HepG2 (cell line): ENCODE measurements at regions not wholly inside any gene's neighbourhood (a gene's known extent, or its start where the extent isn't known, plus 50 kb on each side); places are given as distances from the start of the nearest gene placed in this dataset.

Source experiments
- ATAC-seq: fragments of 200-7000 bp; cut with Tn5 transposase; 3 replicates; pipeline ENCODE4 v1.9.1; 2020; ENCODE audit warnings: mild to moderate bottlenecking, moderate library complexity
- BruUV-seq: library from RNA; stranded (reverse); fragments of 400-500 nt; replicated peaks from 2 replicates; lab custom pipeline; 2021; lab: Mats Ljungman, UMichigan
- CTCF ChIA-PET: fragments of 300-600 bp; formaldehyde crosslinking; extraction: SDS; loops from one replicate; lab custom pipeline; 2021; ENCODE audit warnings: low total read pairs, inconsistent platforms, low intra/inter-chr PET ratio; lab: Yijun Ruan, JAX
- POLR2A ChIA-PET: fragments of 350-600 bp; sonication (Branson Sonifier 250); formaldehyde crosslinking; loops from one replicate; lab custom pipeline; 2020; ENCODE audit warnings: antibody characterized with exemption, inconsistent platforms; lab: Yijun Ruan, JAX
- DNase-seq: peaks from one replicate; pipeline ENCODE4 v3.0.0-alpha.2; 2015; ENCODE audit warnings: low spot score
- FAIRE-seq: peaks from 3 replicates; lab custom pipeline; 2011; peaks lifted over from hg19 to GRCh38; lab: Jason Lieb, UNC
- H2AFZ ChIP-seq: one replicate; pipeline ENCODE4 v1.6.1; 2011; ENCODE audit warnings: low read length, inconsistent platforms
- H3K27ac ChIP-seq: fragments of 300-600 bp; 3 replicates; pipeline ENCODE4 v1.8.0; 2011; ENCODE audit warnings: mixed run types, mild to moderate bottlenecking, mixed read lengths, low read length, inconsistent platforms; ENCODE audit not compliant: insufficient read depth; ENCODE audit errors: extremely low read length
- H3K27me3 ChIP-seq, 2 experiments: fragments of 200-600 bp in 1 of 2; 2 replicates in 1 of 2; 3 replicates in 1 of 2; pipeline versions ENCODE4 v1.6.0 to v1.8.0; 2011; ENCODE audit warnings: low read length in 2 of 2, mild to moderate bottlenecking in 2 of 2, moderate library complexity in 2 of 2, inconsistent platforms in 1 of 2; ENCODE audit not compliant: insufficient read depth in 2 of 2, control insufficient read depth in 1 of 2
- H3K36me3 ChIP-seq, 2 experiments: fragments of 200-600 bp in 1 of 2; replicated peaks in 1 of 2; 2 replicates in 1 of 2; 3 replicates in 1 of 2; pipeline versions ENCODE4 v1.5.1 to v1.8.0; 2011; ENCODE audit warnings: low read length in 2 of 2, inconsistent platforms in 1 of 2; ENCODE audit not compliant: insufficient read depth in 2 of 2, control insufficient read depth in 1 of 2
- H3K4me1 ChIP-seq: 2 replicates; pipeline ENCODE4 v1.5.1; 2012; ENCODE audit warnings: low read length, inconsistent platforms; ENCODE audit not compliant: insufficient read depth
- H3K4me2 ChIP-seq: 2 replicates; pipeline ENCODE4 v1.6.0; 2011; ENCODE audit warnings: low read depth, low read length, inconsistent platforms
- H3K4me3 ChIP-seq, 3 experiments: fragments of 200-600 bp in 1 of 3; sonication (generic), shearing (Covaris generic) in 1 of 3; replicated peaks in 1 of 3; 2 replicates each; pipeline ENCODE4 v1.5.1; 2011 to 2016; ENCODE audit warnings: low read length in 3 of 3, inconsistent platforms in 2 of 3, low read depth in 2 of 3, mild to moderate bottlenecking in 2 of 3, control low read depth in 1 of 3, mixed read lengths in 1 of 3; ENCODE audit not compliant: insufficient read depth in 1 of 3
- H3K79me2 ChIP-seq: one replicate; pipeline ENCODE4 v1.6.1; 2011; ENCODE audit warnings: low read length, inconsistent platforms; ENCODE audit not compliant: insufficient read depth
- H3K9ac ChIP-seq: 2 replicates; pipeline ENCODE4 v1.6.0; 2011; ENCODE audit warnings: mild to moderate bottlenecking, low read depth, low read length, inconsistent platforms; ENCODE audit not compliant: insufficient read depth
- H3K9me3 ChIP-seq: 2 replicates; pipeline ENCODE4 v1.5.1; 2012; ENCODE audit warnings: mild to moderate bottlenecking, low read length
- H4K20me1 ChIP-seq: 2 replicates; pipeline ENCODE4 v1.6.0; 2011; ENCODE audit warnings: inconsistent platforms, mild to moderate bottlenecking, low read length, moderate library complexity; ENCODE audit not compliant: insufficient read depth
- ATRX ChIP-seq: sonication (generic); formaldehyde crosslinking; IDR thresholded peaks from 2 replicates; pipeline ENCODE4 v1.4.0; 2020; ENCODE audit warnings: missing genetic modification reagents, borderline replicate concordance
- ELF3 ChIP-seq: IDR thresholded peaks from 2 replicates; pipeline ENCODE4 v1.6.1; 2016; ENCODE audit warnings: missing genetic modification reagents, missing compliant biosample characterization
- FOXM1 ChIP-seq: sonication (generic); formaldehyde crosslinking; IDR thresholded peaks from 2 replicates; pipeline ENCODE4 v1.5.0; 2020; ENCODE audit warnings: missing genetic modification reagents
- HNF4A ChIP-seq: sonication (generic); formaldehyde crosslinking; IDR thresholded peaks from 2 replicates; pipeline ENCODE4 v1.4.0; 2020; ENCODE audit warnings: missing genetic modification reagents
- IRX3 ChIP-seq: sonication (generic); formaldehyde crosslinking; IDR thresholded peaks from 2 replicates; pipeline ENCODE4 v1.8.1; 2023; ENCODE audit warnings: mild to moderate bottlenecking, low read depth, missing genetic modification reagents, borderline replicate concordance
- KDM4B ChIP-seq: sonication (generic); formaldehyde crosslinking; IDR thresholded peaks from 2 replicates; pipeline ENCODE4 v1.4.0; 2020; ENCODE audit warnings: missing genetic modification reagents
- NCOA2 ChIP-seq: sonication (generic); formaldehyde crosslinking; IDR thresholded peaks from 2 replicates; pipeline ENCODE4 v1.8.0; 2022; ENCODE audit warnings: inconsistent platforms
- ZNF879 ChIP-seq: sonication (generic); formaldehyde crosslinking; IDR thresholded peaks from 2 replicates; pipeline ENCODE4 v1.8.1; 2023; ENCODE audit warnings: missing genetic modification reagents
- WGBS: methylation state at CpG from one replicate; pipeline ENCODE4 v1.1.6; 2017; ENCODE audit warnings: low lambda C conversion rate; 5-methylcytosine and 5-hydroxymethylcytosine counted together
- in situ Hi-C: cut with HindIII; loops from 2 replicates; pipeline ENCODE4 v1.10.0; 2017; ENCODE audit warnings: low pct_unique_long_range_greater_than_20kb; ENCODE audit not compliant: extremely low pct_ligation_motif_present
- intact Hi-C: fragments of 100-400 bp; cut with micrococcal nuclease; formaldehyde crosslinking; loops from one replicate; pipeline ENCODE4 v1.10.0; 2022; ENCODE audit not compliant: unreplicated experiment
- TF ChIP-seq, protein P1 (sequence below): sonication (generic); formaldehyde crosslinking; IDR thresholded peaks from 2 replicates; pipeline ENCODE4 v1.5.0; 2020; ENCODE audit warnings: mild to moderate bottlenecking, missing genetic modification reagents
- TF ChIP-seq, protein P2 (sequence below): IDR thresholded peaks from 2 replicates; pipeline ENCODE4 v1.6.1; 2016; ENCODE audit warnings: low read depth, control low read depth
- TF ChIP-seq, protein P3 (sequence below): sonication (generic); formaldehyde crosslinking; IDR thresholded peaks from 2 replicates; pipeline ENCODE4 v1.9.0; 2021; ENCODE audit warnings: missing genetic modification reagents, mild to moderate bottlenecking, borderline replicate concordance
- TF ChIP-seq, protein P4 (sequence below): sonication (generic); formaldehyde crosslinking; conservative IDR thresholded peaks from 2 replicates; pipeline ENCODE4 v1.4.0; 2020; ENCODE audit warnings: missing genetic modification reagents

DNA sequence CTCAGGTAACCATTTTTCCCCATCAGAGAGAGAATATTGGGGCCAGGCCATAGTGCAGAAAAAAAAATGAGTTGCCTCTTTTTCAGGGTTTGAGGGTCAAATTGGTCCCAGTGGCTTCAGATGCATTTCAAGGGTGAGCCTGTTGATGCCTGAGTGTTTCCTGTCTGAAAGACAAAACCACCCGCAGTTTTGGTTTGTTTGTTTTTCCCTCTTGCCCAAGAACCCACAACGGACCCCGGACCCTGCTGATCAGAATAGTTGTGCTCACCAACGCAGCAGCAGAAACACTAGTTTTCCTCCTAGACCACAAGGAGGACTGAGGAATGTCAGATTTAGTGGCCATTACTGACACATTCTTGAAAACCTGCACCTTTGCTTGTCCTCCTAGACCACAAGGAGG is 1433.1 kb downstream of the PLA2G4A start:
- in situ Hi-C loops (no loop called here), intact Hi-C loops (no loop called here)
- peak; percentile 4 for DNase-seq
- H3K27me3 ChIP-seq, result no peaks in the 10 kb centered on the region
- no peak overlapping the region for H2AFZ ChIP-seq
- no peak overlapping the region for H3K4me2 ChIP-seq
- H3K4me3 ChIP-seq, result no peak overlapping the region
- H3K9ac ChIP-seq, result no peak overlapping the region
- H3K9me3 ChIP-seq, result peaks cover 4% of the 10 kb centered on the region
- TF ChIP-seq HNF4A (0 out of 2 replicates have a peak, but pooled peaks have one; percentile 27), ELF3 (CRISPR knock-in tag) (no peak)
- H4K20me1 ChIP-seq, result no peaks in the 10 kb centered on the region
- CTCF ChIA-PET, result no interaction called here
- H3K36me3 ChIP-seq, result no peaks in the 10 kb centered on the region
- no peak for FAIRE-seq
- H3K79me2 ChIP-seq, result no peaks in the 10 kb centered on the region
- ATAC-seq, result peak; percentile 60; the same call in 2 of the 3 replicates
- WGBS, result 0% methylated on average over 4 of the region's 4 CpGs
- no peak overlapping the region for H3K27ac ChIP-seq
- BruUV-seq, result no TSS peak
- POLR2A ChIA-PET, result no interaction called here
- H3K4me1 ChIP-seq, result no peaks in the 10 kb centered on the region

DNA sequence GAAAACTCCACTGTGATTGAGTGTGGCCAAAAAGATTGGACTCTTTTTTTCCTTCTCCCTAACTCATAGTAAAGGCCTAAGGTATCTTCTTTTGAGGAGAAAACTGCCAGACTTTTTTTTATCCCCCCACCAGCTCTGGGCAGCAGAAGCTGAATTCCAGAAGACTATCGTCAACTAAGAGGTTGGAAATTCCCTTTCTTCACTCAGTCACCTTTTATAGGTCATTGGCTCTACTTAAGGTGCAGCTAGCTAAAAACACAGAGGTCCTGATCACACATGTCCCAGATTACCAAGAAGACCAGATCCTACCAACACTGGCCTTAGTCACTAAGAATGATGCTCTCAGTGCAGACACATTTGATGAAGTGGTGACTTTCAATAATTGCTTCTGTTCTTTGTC is 1441.2 kb downstream of the PLA2G4A start:
- H3K9me3 ChIP-seq, result no peaks in the 10 kb centered on the region
- no peaks in the 10 kb centered on the region for H3K27me3 ChIP-seq
- no TSS peak for BruUV-seq
- no peaks in the 10 kb centered on the region for H3K36me3 ChIP-seq
- ChIA-PET CTCF (no interaction called here), POLR2A (no interaction called here)
- H3K4me2 ChIP-seq, result no peak overlapping the region
- H3K79me2 ChIP-seq, result no peaks in the 10 kb centered on the region
- intact Hi-C loops, result no loop called here
- H4K20me1 ChIP-seq, result no peaks in the 10 kb centered on the region
- no peak overlapping the region for H3K27ac ChIP-seq
- no peak overlapping the region for H3K9ac ChIP-seq
- FAIRE-seq (no peak), ATAC-seq (no peak), DNase-seq (no peak)
- no peak overlapping the region for H2AFZ ChIP-seq
- no peaks in the 10 kb centered on the region for H3K4me1 ChIP-seq
- WGBS, result 0% methylated on average over 1 of the region's 1 CpG
- in situ Hi-C loops, result no loop called here
- no peak overlapping the region for H3K4me3 ChIP-seq
- TF ChIP-seq, protein P1, sequence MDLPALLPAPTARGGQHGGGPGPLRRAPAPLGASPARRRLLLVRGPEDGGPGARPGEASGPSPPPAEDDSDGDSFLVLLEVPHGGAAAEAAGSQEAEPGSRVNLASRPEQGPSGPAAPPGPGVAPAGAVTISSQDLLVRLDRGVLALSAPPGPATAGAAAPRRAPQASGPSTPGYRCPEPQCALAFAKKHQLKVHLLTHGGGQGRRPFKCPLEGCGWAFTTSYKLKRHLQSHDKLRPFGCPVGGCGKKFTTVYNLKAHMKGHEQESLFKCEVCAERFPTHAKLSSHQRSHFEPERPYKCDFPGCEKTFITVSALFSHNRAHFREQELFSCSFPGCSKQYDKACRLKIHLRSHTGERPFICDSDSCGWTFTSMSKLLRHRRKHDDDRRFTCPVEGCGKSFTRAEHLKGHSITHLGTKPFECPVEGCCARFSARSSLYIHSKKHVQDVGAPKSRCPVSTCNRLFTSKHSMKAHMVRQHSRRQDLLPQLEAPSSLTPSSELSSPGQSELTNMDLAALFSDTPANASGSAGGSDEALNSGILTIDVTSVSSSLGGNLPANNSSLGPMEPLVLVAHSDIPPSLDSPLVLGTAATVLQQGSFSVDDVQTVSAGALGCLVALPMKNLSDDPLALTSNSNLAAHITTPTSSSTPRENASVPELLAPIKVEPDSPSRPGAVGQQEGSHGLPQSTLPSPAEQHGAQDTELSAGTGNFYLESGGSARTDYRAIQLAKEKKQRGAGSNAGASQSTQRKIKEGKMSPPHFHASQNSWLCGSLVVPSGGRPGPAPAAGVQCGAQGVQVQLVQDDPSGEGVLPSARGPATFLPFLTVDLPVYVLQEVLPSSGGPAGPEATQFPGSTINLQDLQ (CRISPR knock-in tag), result no peak
- TF ChIP-seq, protein P2, sequence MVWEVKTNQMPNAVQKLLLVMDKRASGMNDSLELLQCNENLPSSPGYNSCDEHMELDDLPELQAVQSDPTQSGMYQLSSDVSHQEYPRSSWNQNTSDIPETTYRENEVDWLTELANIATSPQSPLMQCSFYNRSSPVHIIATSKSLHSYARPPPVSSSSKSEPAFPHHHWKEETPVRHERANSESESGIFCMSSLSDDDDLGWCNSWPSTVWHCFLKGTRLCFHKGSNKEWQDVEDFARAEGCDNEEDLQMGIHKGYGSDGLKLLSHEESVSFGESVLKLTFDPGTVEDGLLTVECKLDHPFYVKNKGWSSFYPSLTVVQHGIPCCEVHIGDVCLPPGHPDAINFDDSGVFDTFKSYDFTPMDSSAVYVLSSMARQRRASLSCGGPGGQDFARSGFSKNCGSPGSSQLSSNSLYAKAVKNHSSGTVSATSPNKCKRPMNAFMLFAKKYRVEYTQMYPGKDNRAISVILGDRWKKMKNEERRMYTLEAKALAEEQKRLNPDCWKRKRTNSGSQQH, result no peak
- no peak for TF ChIP-seq KDM4B (CRISPR knock-in tag)
- no peak for TF ChIP-seq IRX3 (CRISPR knock-in tag)
- TF ChIP-seq, protein P3, sequence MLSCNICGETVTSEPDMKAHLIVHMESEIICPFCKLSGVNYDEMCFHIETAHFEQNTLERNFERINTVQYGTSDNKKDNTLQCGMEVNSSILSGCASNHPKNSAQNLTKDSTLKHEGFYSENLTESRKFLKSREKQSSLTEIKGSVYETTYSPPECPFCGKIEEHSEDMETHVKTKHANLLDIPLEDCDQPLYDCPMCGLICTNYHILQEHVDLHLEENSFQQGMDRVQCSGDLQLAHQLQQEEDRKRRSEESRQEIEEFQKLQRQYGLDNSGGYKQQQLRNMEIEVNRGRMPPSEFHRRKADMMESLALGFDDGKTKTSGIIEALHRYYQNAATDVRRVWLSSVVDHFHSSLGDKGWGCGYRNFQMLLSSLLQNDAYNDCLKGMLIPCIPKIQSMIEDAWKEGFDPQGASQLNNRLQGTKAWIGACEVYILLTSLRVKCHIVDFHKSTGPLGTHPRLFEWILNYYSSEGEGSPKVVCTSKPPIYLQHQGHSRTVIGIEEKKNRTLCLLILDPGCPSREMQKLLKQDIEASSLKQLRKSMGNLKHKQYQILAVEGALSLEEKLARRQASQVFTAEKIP (CRISPR knock-in tag), result no peak
- TF ChIP-seq ZNF879 (CRISPR knock-in tag), result no peak
- no peak for TF ChIP-seq FOXM1 (CRISPR knock-in tag)
- TF ChIP-seq NCOA2 (CRISPR knock-in tag), result no peak
- no peak for TF ChIP-seq ATRX (CRISPR knock-in tag)
- TF ChIP-seq, protein P4, sequence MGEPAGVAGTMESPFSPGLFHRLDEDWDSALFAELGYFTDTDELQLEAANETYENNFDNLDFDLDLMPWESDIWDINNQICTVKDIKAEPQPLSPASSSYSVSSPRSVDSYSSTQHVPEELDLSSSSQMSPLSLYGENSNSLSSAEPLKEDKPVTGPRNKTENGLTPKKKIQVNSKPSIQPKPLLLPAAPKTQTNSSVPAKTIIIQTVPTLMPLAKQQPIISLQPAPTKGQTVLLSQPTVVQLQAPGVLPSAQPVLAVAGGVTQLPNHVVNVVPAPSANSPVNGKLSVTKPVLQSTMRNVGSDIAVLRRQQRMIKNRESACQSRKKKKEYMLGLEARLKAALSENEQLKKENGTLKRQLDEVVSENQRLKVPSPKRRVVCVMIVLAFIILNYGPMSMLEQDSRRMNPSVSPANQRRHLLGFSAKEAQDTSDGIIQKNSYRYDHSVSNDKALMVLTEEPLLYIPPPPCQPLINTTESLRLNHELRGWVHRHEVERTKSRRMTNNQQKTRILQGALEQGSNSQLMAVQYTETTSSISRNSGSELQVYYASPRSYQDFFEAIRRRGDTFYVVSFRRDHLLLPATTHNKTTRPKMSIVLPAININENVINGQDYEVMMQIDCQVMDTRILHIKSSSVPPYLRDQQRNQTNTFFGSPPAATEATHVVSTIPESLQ, result no peak
